ENCODE measurements at regions not wholly inside any gene's neighbourhood (a gene's known extent, or its start where the extent isn't known, plus 50 kb on each side); places are given as distances from the start of the nearest gene placed in this dataset.

DNA sequence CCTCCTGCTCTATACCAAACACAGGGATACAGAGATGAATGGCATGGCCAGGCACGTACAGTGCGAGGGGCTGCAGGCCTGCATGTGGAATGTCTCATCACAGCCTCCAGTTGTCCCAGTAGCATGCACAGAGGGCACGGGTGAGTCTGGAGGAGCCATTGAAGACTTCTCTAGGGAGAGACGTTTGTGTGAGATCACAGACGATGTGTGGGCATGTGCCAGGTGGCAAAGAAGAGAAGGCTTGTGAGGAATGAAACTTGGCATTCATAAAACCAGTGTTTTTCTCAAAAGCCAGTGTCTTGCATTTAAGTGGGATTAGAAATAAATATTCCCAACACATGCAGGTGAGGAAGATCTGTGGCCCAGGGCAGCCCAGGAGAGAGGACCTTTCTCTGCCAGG lies 119.1 kb upstream of the UBE3A start:
- H3K27ac Mint-ChIP-seq: no peak overlapping the region
- peaks cover 3% of the 10 kb centered on the region for H3K9me3 Mint-ChIP-seq
- DNase-seq (ENCODE audit: low spot score in 2 of 2, unreplicated experiment in 2 of 2): no peak
- H3K4me3 Mint-ChIP-seq: no peak overlapping the region
- no peaks in the 10 kb centered on the region for H3K4me1 Mint-ChIP-seq
- no peaks in the 10 kb centered on the region for H3K27me3 Mint-ChIP-seq (ENCODE audit: low read depth)
- TF ChIP-seq, protein P1, sequence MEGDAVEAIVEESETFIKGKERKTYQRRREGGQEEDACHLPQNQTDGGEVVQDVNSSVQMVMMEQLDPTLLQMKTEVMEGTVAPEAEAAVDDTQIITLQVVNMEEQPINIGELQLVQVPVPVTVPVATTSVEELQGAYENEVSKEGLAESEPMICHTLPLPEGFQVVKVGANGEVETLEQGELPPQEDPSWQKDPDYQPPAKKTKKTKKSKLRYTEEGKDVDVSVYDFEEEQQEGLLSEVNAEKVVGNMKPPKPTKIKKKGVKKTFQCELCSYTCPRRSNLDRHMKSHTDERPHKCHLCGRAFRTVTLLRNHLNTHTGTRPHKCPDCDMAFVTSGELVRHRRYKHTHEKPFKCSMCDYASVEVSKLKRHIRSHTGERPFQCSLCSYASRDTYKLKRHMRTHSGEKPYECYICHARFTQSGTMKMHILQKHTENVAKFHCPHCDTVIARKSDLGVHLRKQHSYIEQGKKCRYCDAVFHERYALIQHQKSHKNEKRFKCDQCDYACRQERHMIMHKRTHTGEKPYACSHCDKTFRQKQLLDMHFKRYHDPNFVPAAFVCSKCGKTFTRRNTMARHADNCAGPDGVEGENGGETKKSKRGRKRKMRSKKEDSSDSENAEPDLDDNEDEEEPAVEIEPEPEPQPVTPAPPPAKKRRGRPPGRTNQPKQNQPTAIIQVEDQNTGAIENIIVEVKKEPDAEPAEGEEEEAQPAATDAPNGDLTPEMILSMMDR (IDR thresholded peaks at IDR 0.05; ENCODE audit: unreplicated experiment): no peak
- H3K36me3 Mint-ChIP-seq: no peaks in the 10 kb centered on the region

DNA sequence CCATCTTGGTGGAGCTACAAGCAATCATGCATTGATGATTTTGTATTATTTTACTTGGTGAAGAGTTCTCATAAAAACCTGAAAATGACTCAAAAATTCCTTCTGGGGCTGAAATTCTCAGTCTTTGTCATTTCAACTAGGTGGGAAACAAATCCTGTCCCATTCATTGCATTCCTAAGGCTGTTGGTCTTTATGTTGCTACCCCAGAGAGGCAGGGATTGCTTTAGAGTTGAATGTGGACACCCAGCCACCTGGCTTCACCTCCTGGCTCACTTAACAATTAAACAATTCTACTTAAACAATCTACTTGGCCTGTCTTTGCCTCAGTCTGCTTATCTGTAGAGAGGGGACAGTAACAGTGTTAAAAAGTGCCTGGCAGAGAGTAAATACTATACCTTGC lies 117.3 kb upstream of the UBE3A start:
- Mint-ChIP-seq H3K4me3 (no peak overlapping the region), H3K27ac (no peak overlapping the region), H3K4me1 (no peaks in the 10 kb centered on the region), H3K36me3 (no peaks in the 10 kb centered on the region), H3K27me3 (ENCODE audit: low read depth) (no peaks in the 10 kb centered on the region), H3K9me3 (no peaks in the 10 kb centered on the region)
- TF ChIP-seq, protein P1 (IDR thresholded peaks at IDR 0.05; ENCODE audit: unreplicated experiment): no peak
- DNase-seq (ENCODE audit: low spot score in 2 of 2, unreplicated experiment in 2 of 2): no peak

DNA sequence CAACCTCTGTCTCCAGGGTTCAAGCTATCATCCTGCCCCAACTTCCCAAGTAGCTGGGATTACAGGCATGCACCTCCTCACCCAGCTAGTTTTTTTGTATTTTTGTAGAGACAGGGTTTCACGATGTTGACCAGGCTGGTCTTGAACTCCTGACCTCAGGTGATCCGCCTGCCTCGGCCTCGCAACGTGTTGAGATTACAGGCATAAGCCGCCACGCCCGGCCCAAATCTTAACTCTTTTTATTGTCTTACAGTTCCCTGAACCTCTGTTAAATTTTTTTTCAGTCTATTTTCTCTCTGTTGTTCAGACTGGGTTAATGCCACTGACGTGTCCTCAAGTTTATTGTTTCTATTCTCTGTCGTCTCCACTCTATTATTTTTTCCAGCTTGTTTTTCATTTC lies 115.8 kb upstream of the UBE3A start:
- no peaks in the 10 kb centered on the region for H3K4me1 Mint-ChIP-seq
- H3K4me3 Mint-ChIP-seq: no peak overlapping the region
- no peak for DNase-seq (ENCODE audit: low spot score in 2 of 2, unreplicated experiment in 2 of 2)
- no peaks in the 10 kb centered on the region for H3K9me3 Mint-ChIP-seq
- no peak overlapping the region for H3K27ac Mint-ChIP-seq
- no peaks in the 10 kb centered on the region for H3K27me3 Mint-ChIP-seq (ENCODE audit: low read depth)
- H3K36me3 Mint-ChIP-seq: no peaks in the 10 kb centered on the region
- TF ChIP-seq, protein P1 (IDR thresholded peaks at IDR 0.05; ENCODE audit: unreplicated experiment): no peak

DNA sequence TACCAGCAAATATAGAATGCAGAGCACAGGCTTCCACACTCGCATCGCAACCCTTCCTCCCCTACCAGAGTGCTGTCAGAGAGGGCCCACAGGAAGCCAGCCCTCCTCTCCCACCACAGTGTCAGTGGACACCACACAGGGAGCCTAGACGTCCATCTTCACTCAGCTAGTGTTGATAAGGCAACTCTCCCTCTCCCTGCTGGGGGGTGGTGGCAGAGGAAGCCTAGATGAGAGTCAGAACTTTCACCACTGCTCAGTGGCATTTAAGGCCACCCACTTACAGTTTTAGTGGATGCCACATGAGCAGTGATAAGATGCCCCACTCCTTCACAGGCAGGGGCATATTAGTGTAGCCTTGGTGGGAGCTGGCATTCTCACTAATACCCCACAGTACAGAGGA lies 109.8 kb upstream of the UBE3A start:
- Mint-ChIP-seq H3K27me3 (ENCODE audit: low read depth) (no peaks in the 10 kb centered on the region), H3K4me1 (peaks cover 1% of the 10 kb centered on the region), H3K36me3 (no peaks in the 10 kb centered on the region), H3K4me3 (no peak overlapping the region), H3K9me3 (no peaks in the 10 kb centered on the region), H3K27ac (no peak overlapping the region)
- TF ChIP-seq, protein P1 (IDR thresholded peaks at IDR 0.05; ENCODE audit: unreplicated experiment): no peak
- no peak for DNase-seq (ENCODE audit: low spot score in 2 of 2, unreplicated experiment in 2 of 2)

DNA sequence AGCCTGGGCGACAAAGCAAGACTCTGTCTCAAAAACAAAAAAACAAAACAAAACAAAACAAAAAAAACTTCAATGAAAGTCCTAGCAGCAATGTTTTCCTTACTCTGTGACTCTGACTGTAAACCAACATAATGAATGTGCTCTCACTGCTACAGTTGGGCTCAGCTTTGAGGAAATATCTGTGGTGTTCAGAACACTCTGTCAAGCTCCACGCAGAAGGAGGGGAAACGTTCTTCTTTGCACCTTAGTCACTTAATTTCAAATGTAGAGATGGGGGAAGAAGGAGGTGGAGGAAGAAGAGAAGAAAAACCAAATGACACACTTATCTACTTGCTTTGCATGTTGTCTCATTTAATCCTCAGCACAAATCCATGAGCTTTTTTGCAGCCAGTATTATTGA lies 107.1 kb upstream of the UBE3A start:
- H3K27me3 Mint-ChIP-seq (ENCODE audit: low read depth): no peaks in the 10 kb centered on the region
- no peak overlapping the region for H3K27ac Mint-ChIP-seq
- TF ChIP-seq, protein P1 (IDR thresholded peaks at IDR 0.05; ENCODE audit: unreplicated experiment): no peak
- H3K9me3 Mint-ChIP-seq: no peaks in the 10 kb centered on the region
- H3K4me3 Mint-ChIP-seq: no peak overlapping the region
- H3K36me3 Mint-ChIP-seq: no peaks in the 10 kb centered on the region
- H3K4me1 Mint-ChIP-seq: peaks cover 7% of the 10 kb centered on the region
- no peak for DNase-seq (ENCODE audit: low spot score in 2 of 2, unreplicated experiment in 2 of 2)

DNA sequence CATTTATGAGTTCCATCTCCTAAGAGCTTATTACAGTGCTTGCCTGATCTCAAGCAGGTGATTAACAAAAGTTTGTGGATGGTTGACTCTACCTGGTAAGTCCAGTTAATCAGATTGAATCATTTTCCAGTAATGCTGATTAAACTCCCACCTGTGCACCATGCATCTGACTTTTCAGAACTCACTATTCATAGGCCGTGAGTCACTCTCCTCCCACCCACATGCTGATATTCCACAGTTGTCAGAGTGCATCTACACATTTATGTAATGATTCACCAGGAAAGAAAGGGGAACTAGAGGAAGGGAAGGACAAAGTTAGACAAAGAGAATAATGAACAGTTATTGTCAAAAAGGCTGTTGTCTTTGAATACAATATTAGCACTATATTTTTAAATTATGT lies 106.2 kb upstream of the UBE3A start:
- TF ChIP-seq, protein P1 (IDR thresholded peaks at IDR 0.05; ENCODE audit: unreplicated experiment): no peak
- no peak overlapping the region for H3K4me3 Mint-ChIP-seq
- no peaks in the 10 kb centered on the region for H3K36me3 Mint-ChIP-seq
- H3K27ac Mint-ChIP-seq: no peak overlapping the region
- H3K9me3 Mint-ChIP-seq: no peaks in the 10 kb centered on the region
- no peaks in the 10 kb centered on the region for H3K27me3 Mint-ChIP-seq (ENCODE audit: low read depth)
- no peak for DNase-seq (ENCODE audit: low spot score in 2 of 2, unreplicated experiment in 2 of 2)
- peaks cover 7% of the 10 kb centered on the region for H3K4me1 Mint-ChIP-seq

Data from mesothelial cell of epicardium (in vitro differentiated cells).